SK-N-SH treated with all-trans-retinoic acid at 6 μM for 48 hours (cell line): ENCODE measurements at regions not wholly inside any gene's neighbourhood (a gene's known extent, or its start where the extent isn't known, plus 50 kb on each side); places are given as distances from the start of the nearest gene placed in this dataset.

Experiments used
- ATAC-seq: fragments of 200-7000 bp; cut with Tn5 transposase; 3 replicates; pipeline ENCODE4 v1.9.1; 2020; ENCODE audit warnings: mild to moderate bottlenecking, moderate library complexity
- ARNTL ChIP-seq: fragments of 450-650 bp; formaldehyde crosslinking; IDR thresholded peaks from 2 replicates; pipeline ENCODE4 v1.5.0; 2020; ENCODE audit warnings: low read depth, mild to moderate bottlenecking, moderate library complexity, borderline replicate concordance
- CREB5 ChIP-seq: fragments of 250-450 bp; sonication (Bioruptor Pico); IDR thresholded peaks from 2 replicates; pipeline ENCODE4 v1.5.1; 2020; ENCODE audit warnings: low read depth, mild to moderate bottlenecking, moderate library complexity
- CSDC2 ChIP-seq: fragments of 250-450 bp; sonication (Bioruptor Pico); IDR thresholded peaks from 2 replicates; pipeline ENCODE4 v1.5.0; 2020; ENCODE audit warnings: mild to moderate bottlenecking, moderate library complexity
- ESRRG ChIP-seq: fragments of 250-450 bp; sonication (Bioruptor Pico); IDR thresholded peaks from 2 replicates; pipeline ENCODE4 v1.6.1; 2021; ENCODE audit warnings: mild to moderate bottlenecking
- OSR1 ChIP-seq: fragments of 250-450 bp; sonication (Bioruptor Pico); IDR thresholded peaks from 2 replicates; pipeline ENCODE4 v1.8.0; 2022; ENCODE audit warnings: moderate library complexity, mild to moderate bottlenecking, inconsistent platforms
- PATZ1 ChIP-seq: fragments of 250-450 bp; sonication (Bioruptor Pico); IDR thresholded peaks from 2 replicates; pipeline ENCODE4 v1.8.0; 2020; ENCODE audit warnings: mild to moderate bottlenecking, moderate library complexity, borderline replicate concordance
- POU6F1 ChIP-seq: fragments of 250-450 bp; sonication (Bioruptor Pico); IDR thresholded peaks from 2 replicates; pipeline ENCODE4 v1.8.0; 2021; ENCODE audit warnings: low read depth, mild to moderate bottlenecking, moderate library complexity, borderline replicate concordance
- PPARA ChIP-seq: fragments of 250-450 bp; sonication (Bioruptor Pico); IDR thresholded peaks from 2 replicates; pipeline ENCODE4 v1.5.0; 2020; ENCODE audit warnings: mild to moderate bottlenecking, borderline replicate concordance
- RARB ChIP-seq: fragments of 250-450 bp; sonication (Bioruptor Pico); IDR thresholded peaks from 2 replicates; pipeline ENCODE4 v1.8.0; 2021; ENCODE audit warnings: mild to moderate bottlenecking, moderate library complexity
- TCF4 ChIP-seq: fragments of 250-450 bp; sonication (Bioruptor Pico); IDR thresholded peaks from 2 replicates; pipeline ENCODE4 v1.8.0; 2021; ENCODE audit warnings: mild to moderate bottlenecking, moderate library complexity, borderline replicate concordance
- TOX ChIP-seq: fragments of 250-450 bp; sonication (Bioruptor Pico); IDR thresholded peaks from 2 replicates; pipeline ENCODE4 v1.8.0; 2021; ENCODE audit warnings: mild to moderate bottlenecking, moderate library complexity, borderline replicate concordance
- TSHZ2 ChIP-seq: fragments of 250-450 bp; sonication (Bioruptor Pico); IDR thresholded peaks from 2 replicates; pipeline ENCODE4 v1.5.0; 2020; ENCODE audit warnings: mild to moderate bottlenecking, moderate library complexity
- ZC3H10 ChIP-seq: fragments of 250-450 bp; sonication (Bioruptor Pico); IDR thresholded peaks from 2 replicates; pipeline ENCODE4 v1.5.1; 2021; ENCODE audit warnings: mild to moderate bottlenecking, moderate library complexity
- ZFP30 ChIP-seq: fragments of 450-650 bp; formaldehyde crosslinking; IDR thresholded peaks from 2 replicates; pipeline ENCODE4 v1.5.0; 2022; ENCODE audit warnings: mild to moderate bottlenecking, moderate library complexity
- ZNF565 ChIP-seq: fragments of 450-650 bp; formaldehyde crosslinking; conservative IDR thresholded peaks from 2 replicates; pipeline ENCODE4 v1.5.0; 2020; ENCODE audit warnings: low read depth, mild to moderate bottlenecking, moderate library complexity
- ZNF70 ChIP-seq: fragments of 450-650 bp; formaldehyde crosslinking; IDR thresholded peaks from 2 replicates; pipeline ENCODE4 v1.5.0; 2020; ENCODE audit warnings: mild to moderate bottlenecking, moderate library complexity
- ZNF8 ChIP-seq: fragments of 450-650 bp; formaldehyde crosslinking; IDR thresholded peaks from 2 replicates; pipeline ENCODE4 v1.5.0; 2020; ENCODE audit warnings: mild to moderate bottlenecking, moderate library complexity

- TF ChIP-seq ZFP30 (CRISPR knock-in tag) = no peak
- TF ChIP-seq CSDC2 (CRISPR knock-in tag) = no peak
- no peak for TF ChIP-seq OSR1 (CRISPR knock-in tag)
- TF ChIP-seq RARB (CRISPR knock-in tag) = no peak
- no peak for TF ChIP-seq PATZ1
- TF ChIP-seq, all 23 proteins: peak for 0
These were observed 149.5 kb downstream of the AHR start (continued) for GRCh38 chr7:17447728-17448478.

DNA sequence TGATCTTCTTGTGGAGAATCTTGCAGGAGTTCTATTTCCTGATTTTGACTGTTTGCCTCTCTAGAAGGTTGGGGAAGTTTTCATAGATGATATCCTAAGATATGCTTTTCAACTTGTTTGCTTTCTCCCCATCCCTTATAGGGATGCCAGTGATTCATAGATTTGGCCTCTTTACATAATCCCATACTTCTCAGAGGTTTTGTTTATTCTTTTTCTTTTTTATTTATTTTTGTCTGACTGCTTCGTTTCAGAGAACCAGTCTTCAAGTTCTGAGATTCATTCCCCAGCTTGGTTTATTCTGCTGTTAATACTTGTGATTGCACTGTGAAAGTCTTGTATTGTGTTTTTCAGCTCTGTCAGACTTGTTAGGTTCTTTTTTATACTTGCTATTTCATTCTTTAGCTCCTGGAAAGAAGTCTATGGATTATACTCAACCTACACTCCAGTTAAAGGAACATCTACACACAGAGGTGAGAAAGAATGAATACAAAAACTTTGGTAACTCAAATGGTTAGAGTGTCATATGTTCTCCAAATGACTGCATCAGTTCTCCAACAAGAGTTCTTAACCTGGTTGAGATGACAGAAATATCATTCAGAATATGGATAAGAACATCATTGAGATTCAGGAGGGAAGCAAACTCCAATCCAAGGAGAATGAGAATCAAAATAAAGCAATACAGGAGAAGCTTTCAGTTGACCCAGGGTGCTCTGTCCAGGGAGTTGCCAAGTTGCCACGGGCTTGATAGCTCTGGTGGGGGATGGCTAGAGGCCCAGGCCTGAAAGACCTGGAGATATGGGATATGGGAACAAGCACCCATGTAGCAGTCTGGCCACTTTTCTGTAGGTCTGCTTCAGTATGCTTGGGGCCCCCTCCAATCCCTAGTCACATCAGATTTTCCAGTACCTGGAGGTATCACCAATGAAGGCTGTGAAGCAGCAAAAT is 150.3 kb downstream of the AHR start:
- no peak for TF ChIP-seq ZNF565 (CRISPR knock-in tag)
- no peak for TF ChIP-seq ZC3H10 (CRISPR knock-in tag)
- TF ChIP-seq CREB5 (CRISPR knock-in tag) = no peak
- TF ChIP-seq RARB (CRISPR knock-in tag) = no peak
- TF ChIP-seq PATZ1 = no peak
- TF ChIP-seq ZFP30 (CRISPR knock-in tag) = no peak
- ATAC-seq = no peak

- no peak for ATAC-seq
- TF ChIP-seq ZNF565 (CRISPR knock-in tag) (no peak), TCF4 (no peak), TSHZ2 (no peak), RARB (CRISPR knock-in tag) (no peak), POU6F1 (no peak)
- TF ChIP-seq, all 23 proteins: peak for 0
These were observed 158.1 kb downstream of the AHR start for GRCh38 chr7:17456541-17456940.

GRCh38 chr7:17460001-17460400 is 161.5 kb downstream of the AHR start:
- TF ChIP-seq TOX (CRISPR knock-in tag) (no peak), PPARA (CRISPR knock-in tag) (no peak), ESRRG (CRISPR knock-in tag) (no peak), ZNF70 (CRISPR knock-in tag) (no peak), RARB (CRISPR knock-in tag) (no peak), TSHZ2 (no peak), ZNF8 (CRISPR knock-in tag) (no peak), PATZ1 (no peak), ARNTL (no peak)
- no peak for ATAC-seq
